ENCODE measurements at regions not wholly inside any gene's neighbourhood (a gene's known extent, or its start where the extent isn't known, plus 50 kb on each side); places are given as distances from the start of the nearest gene placed in this dataset.

GRCh38 chr2:6724605-6725140 lies 141.0 kb downstream of the CMPK2 start:
- H3K4me1 Mint-ChIP-seq (ENCODE audit: low read depth, unreplicated experiment) = no peaks in the 10 kb centered on the region
- Histone ChIP-seq H3K4me1 (ENCODE audit: insufficient read depth, low read length) (no peaks in the 10 kb centered on the region), H3K27ac (ENCODE audit: low read depth, low read length) (no peak overlapping the region), H3K27me3 (ENCODE audit: insufficient read depth, low read length) (no peaks in the 10 kb centered on the region), H3K9me3 (ENCODE audit: insufficient read depth, low read depth, low read length) (no peaks in the 10 kb centered on the region), H4K20me1 (ENCODE audit: insufficient read depth, low read length) (no peaks in the 10 kb centered on the region), H3K36me3 (ENCODE audit: insufficient read depth, low read length) (no peaks in the 10 kb centered on the region), H2AFZ (ENCODE audit: low read depth, low read length) (no peak overlapping the region), H3K4me3 (ENCODE audit: insufficient read depth, low read depth, low read length) (no peak overlapping the region), H3K79me2 (ENCODE audit: insufficient read depth, low read length) (no peaks in the 10 kb centered on the region), H3K9ac (ENCODE audit: low read length) (no peak overlapping the region), H3K4me2 (ENCODE audit: low read length) (no peak overlapping the region)
- no peak overlapping the region for H3K27ac Mint-ChIP-seq (ENCODE audit: unreplicated experiment)
- TF ChIP-seq EZH2 (IDR thresholded peaks at IDR 0.05; ENCODE audit: insufficient read depth, low read length) (no peak), CTCF (IDR thresholded peaks at IDR 0.05; ENCODE audit: insufficient read depth, low read depth, low read length) (no peak)
- no peak for DNase-seq (ENCODE audit: low read depth)
- no peak for FAIRE-seq
- no peaks in the 10 kb centered on the region for H3K36me3 Mint-ChIP-seq (ENCODE audit: low read depth, unreplicated experiment)
- no peak overlapping the region for H3K4me3 Mint-ChIP-seq (ENCODE audit: unreplicated experiment)
- H3K9me3 Mint-ChIP-seq (ENCODE audit: unreplicated experiment) = peaks cover 3% of the 10 kb centered on the region
- H3K27me3 Mint-ChIP-seq (ENCODE audit: low read depth, unreplicated experiment) = no peaks in the 10 kb centered on the region

- no peaks in the 10 kb centered on the region for H3K79me2 ChIP-seq (ENCODE audit: insufficient read depth, low read length)
- Mint-ChIP-seq H3K4me3 (ENCODE audit: unreplicated experiment) (no peak overlapping the region), H3K9me3 (ENCODE audit: unreplicated experiment) (peaks cover 3% of the 10 kb centered on the region), H3K36me3 (ENCODE audit: low read depth, unreplicated experiment) (no peaks in the 10 kb centered on the region), H3K27ac (ENCODE audit: unreplicated experiment) (no peak overlapping the region), H3K4me1 (ENCODE audit: low read depth, unreplicated experiment) (no peaks in the 10 kb centered on the region), H3K27me3 (ENCODE audit: low read depth, unreplicated experiment) (no peaks in the 10 kb centered on the region)
- FAIRE-seq (no peak), DNase-seq (ENCODE audit: low read depth) (no peak)
- H3K4me3 ChIP-seq (ENCODE audit: insufficient read depth, low read depth, low read length) = no peak overlapping the region
- H4K20me1 ChIP-seq (ENCODE audit: insufficient read depth, low read length) = no peaks in the 10 kb centered on the region
- H3K27ac ChIP-seq (ENCODE audit: low read depth, low read length) = no peak overlapping the region
- H3K4me1 ChIP-seq (ENCODE audit: insufficient read depth, low read length) = no peaks in the 10 kb centered on the region
- no peak overlapping the region for H3K9ac ChIP-seq (ENCODE audit: low read length)
- H3K9me3 ChIP-seq (ENCODE audit: insufficient read depth, low read depth, low read length) = no peaks in the 10 kb centered on the region
- no peak overlapping the region for H2AFZ ChIP-seq (ENCODE audit: low read depth, low read length)
- H3K36me3 ChIP-seq (ENCODE audit: insufficient read depth, low read length) = no peaks in the 10 kb centered on the region
- H3K27me3 ChIP-seq (ENCODE audit: insufficient read depth, low read length) = no peaks in the 10 kb centered on the region
- no peak overlapping the region for H3K4me2 ChIP-seq (ENCODE audit: low read length)
- no peak for TF ChIP-seq EZH2 (IDR thresholded peaks at IDR 0.05; ENCODE audit: insufficient read depth, low read length)
- no peak for TF ChIP-seq CTCF (IDR thresholded peaks at IDR 0.05; ENCODE audit: insufficient read depth, low read depth, low read length)
These were observed 137.6 kb downstream of the CMPK2 start for GRCh38 chr2:6728156-6728555.

- DNase-seq (ENCODE audit: low read depth) (no peak), FAIRE-seq (no peak)
- Histone ChIP-seq H3K27me3 (ENCODE audit: insufficient read depth, low read length) (no peaks in the 10 kb centered on the region), H3K27ac (ENCODE audit: low read depth, low read length) (no peak overlapping the region), H3K4me1 (ENCODE audit: insufficient read depth, low read length) (no peaks in the 10 kb centered on the region), H3K36me3 (ENCODE audit: insufficient read depth, low read length) (no peaks in the 10 kb centered on the region), H3K9me3 (ENCODE audit: insufficient read depth, low read depth, low read length) (no peaks in the 10 kb centered on the region), H3K9ac (ENCODE audit: low read length) (no peak overlapping the region), H3K4me2 (ENCODE audit: low read length) (no peak overlapping the region), H3K79me2 (ENCODE audit: insufficient read depth, low read length) (no peaks in the 10 kb centered on the region), H2AFZ (ENCODE audit: low read depth, low read length) (no peak overlapping the region), H4K20me1 (ENCODE audit: insufficient read depth, low read length) (no peaks in the 10 kb centered on the region), H3K4me3 (ENCODE audit: insufficient read depth, low read depth, low read length) (no peak overlapping the region)
- H3K9me3 Mint-ChIP-seq (ENCODE audit: unreplicated experiment) = no peaks in the 10 kb centered on the region
- H3K4me1 Mint-ChIP-seq (ENCODE audit: low read depth, unreplicated experiment) = no peaks in the 10 kb centered on the region
- H3K4me3 Mint-ChIP-seq (ENCODE audit: unreplicated experiment) = no peak overlapping the region
- no peak overlapping the region for H3K27ac Mint-ChIP-seq (ENCODE audit: unreplicated experiment)
- TF ChIP-seq EZH2 (IDR thresholded peaks at IDR 0.05; ENCODE audit: insufficient read depth, low read length) = no peak
- no peak for TF ChIP-seq CTCF (IDR thresholded peaks at IDR 0.05; ENCODE audit: insufficient read depth, low read depth, low read length)
- no peaks in the 10 kb centered on the region for H3K27me3 Mint-ChIP-seq (ENCODE audit: low read depth, unreplicated experiment)
- H3K36me3 Mint-ChIP-seq (ENCODE audit: low read depth, unreplicated experiment) = no peaks in the 10 kb centered on the region
These were observed 135.7 kb downstream of the CMPK2 start for GRCh38 chr2:6730003-6730402.
